Smooth muscle cell (in vitro differentiated cells): ENCODE measurements at regions not wholly inside any gene's neighbourhood (a gene's known extent, or its start where the extent isn't known, plus 50 kb on each side); places are given as distances from the start of the nearest gene placed in this dataset.

ENCODE experiments used
- DNase-seq: peaks from one replicate; lab custom pipeline; 2025; ENCODE audit not compliant: unreplicated experiment; lab: John Stamatoyannopoulos, UW
- H2AFZ ChIP-seq: fragments of 200-600 bp; sonication (generic); 2 replicates; pipeline ENCODE4 v1.6.0; 2016; ENCODE audit warnings: antibody characterized with exemption, low read depth, mild to moderate bottlenecking
- H3F3A ChIP-seq: fragments of 200-600 bp; sonication (generic); 2 replicates; pipeline ENCODE4 v1.6.0; 2017; ENCODE audit warnings: antibody characterized with exemption, low read depth
- H3K27ac ChIP-seq: fragments of 200-600 bp; sonication (generic); 2 replicates; pipeline ENCODE4 v1.5.1; 2016; ENCODE audit warnings: low read depth, mild to moderate bottlenecking
- H3K27me3 ChIP-seq: fragments of 200-600 bp; sonication (generic); 2 replicates; pipeline ENCODE4 v1.6.1; 2016; ENCODE audit warnings: low read depth, mild to moderate bottlenecking
- H3K36me3 ChIP-seq: fragments of 200-600 bp; sonication (generic); 2 replicates; pipeline ENCODE4 v1.5.1; 2016; ENCODE audit warnings: low read depth
- H3K4me1 ChIP-seq: fragments of 200-600 bp; sonication (generic); 2 replicates; pipeline ENCODE4 v1.5.1; 2016; ENCODE audit warnings: low read depth
- H3K4me2 ChIP-seq: fragments of 200-600 bp; sonication (generic); 2 replicates; pipeline ENCODE4 v1.6.0; 2016; ENCODE audit warnings: mild to moderate bottlenecking
- H3K4me3 ChIP-seq: fragments of 200-600 bp; sonication (generic); 2 replicates; pipeline ENCODE4 v1.5.1; 2016; ENCODE audit warnings: mild to moderate bottlenecking
- H3K79me2 ChIP-seq: fragments of 200-600 bp; sonication (generic); 2 replicates; pipeline ENCODE4 v1.6.0; 2016; ENCODE audit warnings: low read depth, mild to moderate bottlenecking
- H3K9ac ChIP-seq: fragments of 200-600 bp; sonication (generic); 2 replicates; pipeline ENCODE4 v1.6.0; 2016; ENCODE audit warnings: low read depth
- H3K9me3 ChIP-seq: fragments of 200-600 bp; sonication (generic); replicated peaks from 2 replicates; pipeline ENCODE4 v1.5.1; 2016; ENCODE audit warnings: low read depth
- H4K20me1 ChIP-seq: fragments of 200-600 bp; sonication (generic); 2 replicates; pipeline ENCODE4 v1.6.0; 2016; ENCODE audit warnings: low read depth
- WGBS: methylation state at CpG from one replicate; pipeline ENCODE4 v1.1.7; 2016; ENCODE audit warnings: low lambda C conversion rate; 5-methylcytosine and 5-hydroxymethylcytosine counted together
- TF ChIP-seq, protein P1 (sequence below): fragments of 200-600 bp; sonication (generic); IDR thresholded peaks from 2 replicates; pipeline ENCODE4 v1.5.1; 2017; ENCODE audit warnings: borderline replicate concordance, mild to moderate bottlenecking, antibody characterized with exemption; ENCODE audit not compliant: insufficient read depth, poor library complexity, severe bottlenecking

DNA sequence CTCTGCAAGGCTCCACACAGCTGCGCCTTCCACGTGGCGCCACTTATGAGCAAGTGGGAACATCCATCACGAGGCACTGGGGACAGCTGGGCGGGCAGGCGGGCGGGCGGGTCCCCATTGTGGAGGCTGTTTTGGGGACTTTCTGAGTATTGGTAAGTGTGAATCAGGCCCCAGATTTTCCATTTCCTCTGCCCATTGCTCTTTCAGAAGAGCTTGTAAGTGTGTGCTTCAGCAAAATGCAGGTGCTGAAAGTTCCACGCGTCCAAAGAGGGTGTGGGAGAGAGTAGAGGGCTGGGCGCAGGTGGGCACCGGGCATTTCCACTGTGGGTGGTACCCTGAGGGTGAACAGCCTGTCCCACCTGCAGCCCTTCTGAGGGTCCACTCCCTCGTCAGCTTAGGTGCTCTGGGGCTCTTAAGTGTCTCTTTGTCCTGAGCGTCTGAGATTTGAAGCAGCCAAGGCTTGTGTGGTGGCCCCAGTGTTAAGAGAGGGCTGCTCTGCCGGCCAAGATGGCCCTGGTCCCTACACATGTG, 177.1 kb downstream of the RPLP1 start:
- no peak for DNase-seq
- Histone ChIP-seq H3K4me2 (no peak overlapping the region), H2AFZ (no peak overlapping the region), H3K27ac (no peak overlapping the region), H3K4me1 (no peaks in the 10 kb centered on the region), H3K9ac (no peak overlapping the region), H3F3A (no peaks in the 10 kb centered on the region), H4K20me1 (no peaks in the 10 kb centered on the region), H3K9me3 (no peaks in the 10 kb centered on the region), H3K4me3 (no peak overlapping the region), H3K79me2 (no peaks in the 10 kb centered on the region), H3K27me3 (peaks cover 18% of the 10 kb centered on the region), H3K36me3 (no peaks in the 10 kb centered on the region)
- WGBS: 92% methylated on average over 15 of the region's 15 CpGs
- TF ChIP-seq, protein P1, sequence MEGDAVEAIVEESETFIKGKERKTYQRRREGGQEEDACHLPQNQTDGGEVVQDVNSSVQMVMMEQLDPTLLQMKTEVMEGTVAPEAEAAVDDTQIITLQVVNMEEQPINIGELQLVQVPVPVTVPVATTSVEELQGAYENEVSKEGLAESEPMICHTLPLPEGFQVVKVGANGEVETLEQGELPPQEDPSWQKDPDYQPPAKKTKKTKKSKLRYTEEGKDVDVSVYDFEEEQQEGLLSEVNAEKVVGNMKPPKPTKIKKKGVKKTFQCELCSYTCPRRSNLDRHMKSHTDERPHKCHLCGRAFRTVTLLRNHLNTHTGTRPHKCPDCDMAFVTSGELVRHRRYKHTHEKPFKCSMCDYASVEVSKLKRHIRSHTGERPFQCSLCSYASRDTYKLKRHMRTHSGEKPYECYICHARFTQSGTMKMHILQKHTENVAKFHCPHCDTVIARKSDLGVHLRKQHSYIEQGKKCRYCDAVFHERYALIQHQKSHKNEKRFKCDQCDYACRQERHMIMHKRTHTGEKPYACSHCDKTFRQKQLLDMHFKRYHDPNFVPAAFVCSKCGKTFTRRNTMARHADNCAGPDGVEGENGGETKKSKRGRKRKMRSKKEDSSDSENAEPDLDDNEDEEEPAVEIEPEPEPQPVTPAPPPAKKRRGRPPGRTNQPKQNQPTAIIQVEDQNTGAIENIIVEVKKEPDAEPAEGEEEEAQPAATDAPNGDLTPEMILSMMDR: no peak

DNA sequence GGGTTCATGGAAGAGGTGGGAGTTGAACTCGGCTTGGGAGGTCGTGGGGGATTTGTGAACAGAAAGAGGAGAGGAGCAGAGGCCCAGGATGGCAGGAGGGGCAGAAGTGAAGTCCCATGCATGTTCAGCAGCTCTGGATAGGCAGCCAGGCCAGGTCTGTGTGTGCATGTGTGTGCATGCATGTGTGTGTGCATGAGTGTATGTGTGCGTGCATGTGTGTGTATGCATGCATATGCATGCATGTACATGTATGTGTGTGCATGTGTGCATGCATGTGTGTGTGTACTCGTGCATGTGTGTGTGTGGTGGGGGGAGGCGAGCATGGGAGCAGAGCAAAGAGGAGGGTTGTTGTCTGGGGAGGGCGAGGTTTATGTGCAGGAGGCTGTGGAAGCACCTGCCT, 178.4 kb downstream of the RPLP1 start:
- no peak for DNase-seq

DNA sequence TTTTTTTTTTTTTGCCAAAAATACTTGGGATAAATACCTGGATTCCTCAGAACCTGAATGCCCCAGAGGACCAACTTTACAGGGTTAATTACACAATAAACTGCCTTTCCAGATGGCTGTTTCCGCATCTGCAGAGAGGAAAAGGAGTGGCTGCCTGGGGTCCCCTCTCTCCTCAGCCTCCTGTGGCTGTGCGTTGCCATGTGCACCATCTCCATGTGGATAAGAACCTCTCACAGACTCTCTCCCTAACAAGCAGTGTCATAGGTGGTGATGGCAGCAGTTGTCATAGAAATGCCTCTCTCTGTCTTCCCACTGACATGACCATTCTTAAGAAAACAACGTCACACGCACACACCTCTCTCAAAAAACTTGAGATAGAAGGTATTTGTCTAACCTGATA, 179.4 kb downstream of the RPLP1 start:
- Histone ChIP-seq H3K36me3 (no peaks in the 10 kb centered on the region), H3K79me2 (no peaks in the 10 kb centered on the region), H3K9ac (no peak overlapping the region), H3K4me1 (no peaks in the 10 kb centered on the region), H3F3A (no peaks in the 10 kb centered on the region), H2AFZ (no peak overlapping the region), H3K4me2 (no peak overlapping the region), H3K27me3 (peaks cover 18% of the 10 kb centered on the region), H3K4me3 (no peak overlapping the region), H3K9me3 (no peaks in the 10 kb centered on the region), H4K20me1 (no peaks in the 10 kb centered on the region), H3K27ac (no peak overlapping the region)
- TF ChIP-seq, protein P1: no peak
- 88% methylated on average over 4 of the region's 4 CpGs for WGBS
- DNase-seq: no peak

More for the DNA sequence above, 178.4 kb downstream of the RPLP1 start:
- Histone ChIP-seq H3K4me1 (no peaks in the 10 kb centered on the region), H3K4me3 (no peak overlapping the region), H3K27ac (no peak overlapping the region), H3K79me2 (no peaks in the 10 kb centered on the region), H4K20me1 (no peaks in the 10 kb centered on the region), H3K36me3 (no peaks in the 10 kb centered on the region), H3K4me2 (no peak overlapping the region), H3F3A (no peaks in the 10 kb centered on the region), H2AFZ (no peak overlapping the region), H3K9me3 (no peaks in the 10 kb centered on the region), H3K27me3 (peaks cover 18% of the 10 kb centered on the region), H3K9ac (no peak overlapping the region)
- 88% methylated on average over 6 of the region's 6 CpGs for WGBS
- TF ChIP-seq, protein P1: no peak

DNA sequence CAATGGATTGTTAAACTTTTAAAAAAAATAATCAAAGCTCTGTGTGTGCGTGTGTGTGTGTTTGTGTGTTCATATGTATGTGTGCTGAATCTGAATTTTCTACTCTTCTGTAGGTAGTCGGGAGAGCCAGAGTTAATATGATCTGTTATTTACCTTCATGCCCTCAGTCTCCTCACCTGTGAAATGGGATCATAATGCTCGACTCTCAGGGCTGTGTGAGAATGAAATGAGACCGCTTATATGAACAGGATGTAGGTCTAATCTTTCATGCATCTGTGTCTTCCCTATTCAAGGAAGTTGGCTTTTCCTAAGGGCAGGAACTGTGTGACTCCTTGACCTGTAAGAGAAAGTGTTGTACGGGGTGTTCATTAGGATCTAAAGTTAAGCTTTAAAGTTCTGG, 182.2 kb downstream of the RPLP1 start:
- WGBS: 88% methylated on average over 5 of the region's 5 CpGs
- peaks cover 18% of the 10 kb centered on the region for H3K27me3 ChIP-seq

More for the DNA sequence above, 182.2 kb downstream of the RPLP1 start:
- Histone ChIP-seq H3K9ac (no peak overlapping the region), H3K36me3 (no peaks in the 10 kb centered on the region), H3K4me2 (no peak overlapping the region), H4K20me1 (no peaks in the 10 kb centered on the region), H3K9me3 (no peaks in the 10 kb centered on the region), H3K4me1 (no peaks in the 10 kb centered on the region), H3K4me3 (no peak overlapping the region), H3F3A (no peaks in the 10 kb centered on the region), H2AFZ (no peak overlapping the region), H3K79me2 (no peaks in the 10 kb centered on the region), H3K27ac (no peak overlapping the region)
- DNase-seq: no peak
- TF ChIP-seq, protein P1: no peak
